Fibroblast of lung (primary cell): ENCODE measurements at regions not wholly inside any gene's neighbourhood (a gene's known extent, or its start where the extent isn't known, plus 50 kb on each side); places are given as distances from the start of the nearest gene placed in this dataset.

Experiments used
- EZH2 ChIP-seq: IDR thresholded peaks from 2 replicates; pipeline ENCODE4 v1.5.1; 2012; ENCODE audit warnings: low read length, control low read depth, mild to moderate bottlenecking; ENCODE audit errors: missing control alignments
- TF ChIP-seq, protein P1 (sequence below), 2 donors: IDR thresholded peaks in 1 of 2; conservative IDR thresholded peaks in 1 of 2; 1 replicate in 1 of 2; 2 replicates in 1 of 2; pipeline ENCODE4 v1.5.1; 2011 to 2012; ENCODE audit warnings: low read length in 2 of 2, control low read depth in 1 of 2, inconsistent platforms in 1 of 2, low read depth in 1 of 2, mild to moderate bottlenecking in 1 of 2

DNA sequence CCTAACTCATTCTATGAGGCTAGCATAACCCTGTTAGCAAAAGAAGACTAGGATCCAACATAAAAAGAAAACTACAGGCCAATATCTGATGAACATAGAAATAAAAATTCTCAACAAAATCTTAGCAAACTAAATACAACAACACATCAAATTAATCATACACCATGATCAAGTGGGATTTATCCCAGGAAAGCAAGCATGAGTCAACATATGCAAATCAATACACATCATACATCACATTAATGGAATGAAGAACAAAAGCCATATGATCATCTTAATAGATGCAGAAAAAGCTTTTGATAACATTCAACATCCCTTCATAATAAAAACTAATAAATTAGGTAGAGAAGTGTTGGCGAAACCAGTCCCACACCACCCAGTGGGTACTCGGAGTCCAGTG lies 136.1 kb upstream of the MME start:
- TF ChIP-seq, protein P1, sequence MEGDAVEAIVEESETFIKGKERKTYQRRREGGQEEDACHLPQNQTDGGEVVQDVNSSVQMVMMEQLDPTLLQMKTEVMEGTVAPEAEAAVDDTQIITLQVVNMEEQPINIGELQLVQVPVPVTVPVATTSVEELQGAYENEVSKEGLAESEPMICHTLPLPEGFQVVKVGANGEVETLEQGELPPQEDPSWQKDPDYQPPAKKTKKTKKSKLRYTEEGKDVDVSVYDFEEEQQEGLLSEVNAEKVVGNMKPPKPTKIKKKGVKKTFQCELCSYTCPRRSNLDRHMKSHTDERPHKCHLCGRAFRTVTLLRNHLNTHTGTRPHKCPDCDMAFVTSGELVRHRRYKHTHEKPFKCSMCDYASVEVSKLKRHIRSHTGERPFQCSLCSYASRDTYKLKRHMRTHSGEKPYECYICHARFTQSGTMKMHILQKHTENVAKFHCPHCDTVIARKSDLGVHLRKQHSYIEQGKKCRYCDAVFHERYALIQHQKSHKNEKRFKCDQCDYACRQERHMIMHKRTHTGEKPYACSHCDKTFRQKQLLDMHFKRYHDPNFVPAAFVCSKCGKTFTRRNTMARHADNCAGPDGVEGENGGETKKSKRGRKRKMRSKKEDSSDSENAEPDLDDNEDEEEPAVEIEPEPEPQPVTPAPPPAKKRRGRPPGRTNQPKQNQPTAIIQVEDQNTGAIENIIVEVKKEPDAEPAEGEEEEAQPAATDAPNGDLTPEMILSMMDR (conservative IDR thresholded peaks at IDR 0.05 in 1 of 2, IDR thresholded peaks at IDR 0.05 in 1 of 2; ENCODE audit: low read depth in 1 of 2, low read length in 2 of 2) = no peak
- TF ChIP-seq EZH2 = no peak
